Body of pancreas (tissue), 4 donors: ENCODE measurements at regions not wholly inside any gene's neighbourhood (a gene's known extent, or its start where the extent isn't known, plus 50 kb on each side); places are given as distances from the start of the nearest gene placed in this dataset.

ENCODE experiments used
- ATAC-seq: fragments of 150-250 bp; one replicate; pipeline ENCODE4 v1.9.1; 2016
- DNase-seq, 4 donors: peaks; one replicate each; pipeline ENCODE4 v3.0.0-alpha.2; 2019
- H3K27ac ChIP-seq, 4 donors: fragments of 200-600 bp; sonication (generic); 1 replicate in 3 of 4; 2 replicates in 1 of 4; pipeline versions ENCODE4 v1.5.1 to v1.6.1; 2016 to 2019; ENCODE audit warnings: mild to moderate bottlenecking in 1 of 4, mixed read lengths in 1 of 4, moderate library complexity in 1 of 4
- H3K27me3 ChIP-seq, 2 donors: fragments of 200-600 bp; sonication (generic); one replicate each; pipeline ENCODE4 v1.6.0; 2016; ENCODE audit warnings: mild to moderate bottlenecking in 1 of 2
- H3K36me3 ChIP-seq, 2 donors: fragments of 200-600 bp; sonication (generic); replicated peaks in 1 of 2; 2 replicates each; pipeline ENCODE4 v1.5.1; 2016; ENCODE audit warnings: low read depth in 2 of 2; ENCODE audit not compliant: insufficient read depth in 1 of 2
- H3K4me1 ChIP-seq: fragments of 200-600 bp; sonication (generic); one replicate; pipeline ENCODE4 v1.6.0; 2016
- H3K4me3 ChIP-seq, 2 donors: fragments of 200-600 bp; sonication (generic); 1 replicate in 1 of 2; 2 replicates in 1 of 2; pipeline ENCODE4 v1.5.1; 2016 to 2019
- H3K9me3 ChIP-seq, 3 donors: fragments of 200-600 bp; sonication (generic); 1 replicate in 2 of 3; 2 replicates in 1 of 3; pipeline ENCODE4 v1.5.1; 2016
- CTCF ChIP-seq, 7 experiments: fragments of 450-650 bp in 4 of 7; fragments of 200-600 bp in 3 of 7; sonication (generic) in 3 of 7; IDR thresholded peaks; one replicate each; pipeline ENCODE4 v1.5.1; 2016 to 2019; ENCODE audit warnings: antibody characterized with exemption in 7 of 7
- POLR2A ChIP-seq, 3 donors: fragments of 450-650 bp; IDR thresholded peaks; one replicate each; pipeline ENCODE4 v1.6.1; 2016; ENCODE audit warnings: antibody characterized with exemption in 3 of 3, mild to moderate bottlenecking in 2 of 3
- WGBS, 2 donors: methylation state at CpG; one replicate each; pipeline ENCODE4 v1.1.5; 2017; 5-methylcytosine and 5-hydroxymethylcytosine counted together
- intact Hi-C: fragments of 100-400 bp; cut with DNase I; formaldehyde crosslinking; loops from one replicate; pipeline ENCODE4 v1.15.1; 2023

- no peak for ATAC-seq
- Histone ChIP-seq H3K27me3 (no peaks in the 10 kb centered on the region), H3K9me3 (no peaks in the 10 kb centered on the region), H3K4me1 (no peaks in the 10 kb centered on the region), H3K36me3 (no peaks in the 10 kb centered on the region), H3K27ac (no peak overlapping the region), H3K4me3 (no peak overlapping the region)
- WGBS, 2 donors: 82 to 86% methylated on average over 7 of the region's 7 CpGs
- TF ChIP-seq POLR2A (IDR thresholded peaks at IDR 0.05) (no peak), CTCF (IDR thresholded peaks at IDR 0.05) (no peak)
- no peak for DNase-seq
- intact Hi-C loops: no loop called here
Observed at GRCh38 chr17:14946481-14946880, 318.6 kb downstream of the PMP22 start.

GRCh38 chr17:14942526-14943190 lies 322.5 kb downstream of the PMP22 start:
- H3K4me3 ChIP-seq: no peak overlapping the region
- H3K4me1 ChIP-seq: peaks cover 16% of the 10 kb centered on the region
- H3K27me3 ChIP-seq: no peaks in the 10 kb centered on the region
- H3K9me3 ChIP-seq: no peaks in the 10 kb centered on the region
- 77 to 84% methylated on average over 3 of the region's 3 CpGs for WGBS, 2 donors
- no peak overlapping the region for H3K27ac ChIP-seq
- ATAC-seq (no peak), DNase-seq (no peak)
- H3K36me3 ChIP-seq: no peaks in the 10 kb centered on the region
- intact Hi-C loops: no loop called here
- TF ChIP-seq POLR2A (IDR thresholded peaks at IDR 0.05): no peak

- intact Hi-C loops: no loop called here
- 86 to 95% methylated on average over 3 of the region's 3 CpGs for WGBS, 2 donors
- H3K36me3 ChIP-seq: no peaks in the 10 kb centered on the region
- no peak for TF ChIP-seq POLR2A (IDR thresholded peaks at IDR 0.05)
- TF ChIP-seq CTCF (IDR thresholded peaks at IDR 0.05): no peak
- ATAC-seq (no peak), DNase-seq (no peak)
- H3K9me3 ChIP-seq: no peaks in the 10 kb centered on the region
- no peak overlapping the region for H3K4me3 ChIP-seq
- H3K4me1 ChIP-seq: peaks cover 16% of the 10 kb centered on the region
- no peaks in the 10 kb centered on the region for H3K27me3 ChIP-seq
- no peak overlapping the region for H3K27ac ChIP-seq
Observed at GRCh38 chr17:14940938-14941265, 324.2 kb downstream of the PMP22 start.

- peak overlapping the region in 1 of 4 donors; percentile 26 for H3K27ac ChIP-seq
- H3K27me3 ChIP-seq: no peaks in the 10 kb centered on the region
- H3K9me3 ChIP-seq: no peaks in the 10 kb centered on the region
- DNase-seq (peak in 2 of 4 donors; percentile 7 to 11), ATAC-seq (peak; percentile 30)
- no peaks in the 10 kb centered on the region for H3K36me3 ChIP-seq
- TF ChIP-seq POLR2A (IDR thresholded peaks at IDR 0.05) (no peak), CTCF (IDR thresholded peaks at IDR 0.05) (no peak)
- H3K4me3 ChIP-seq: no peak overlapping the region
- H3K4me1 ChIP-seq: peaks cover 16% of the 10 kb centered on the region
- intact Hi-C loops: no loop called here
- WGBS, 2 donors: 66 to 69% methylated on average over 4 of the region's 4 CpGs
Observed at GRCh38 chr17:14940108-14940937, 324.8 kb downstream of the PMP22 start.

- ATAC-seq: no peak
- WGBS, 2 donors: 70 to 98% methylated on average over 2 of the region's 2 CpGs
- Histone ChIP-seq H3K36me3 (no peaks in the 10 kb centered on the region), H3K4me3 (no peak overlapping the region), H3K9me3 (no peaks in the 10 kb centered on the region), H3K27me3 (no peaks in the 10 kb centered on the region), H3K4me1 (peaks cover 15% of the 10 kb centered on the region), H3K27ac (no peak overlapping the region)
- no peak for DNase-seq
- TF ChIP-seq POLR2A (IDR thresholded peaks at IDR 0.05) (no peak), CTCF (IDR thresholded peaks at IDR 0.05) (no peak)
- intact Hi-C loops: no loop called here
Observed at GRCh38 chr17:14935845-14936485, 329.2 kb downstream of the PMP22 start.
